Astrocyte of the spinal cord (primary cell): ENCODE measurements at regions not wholly inside any gene's neighbourhood (a gene's known extent, or its start where the extent isn't known, plus 50 kb on each side); places are given as distances from the start of the nearest gene placed in this dataset.

Source experiments
- DNase-seq: peaks from one replicate; pipeline ENCODE4 v3.0.0; 2011; ENCODE audit warnings: low read depth, low spot score
- H3K4me3 ChIP-seq: 2 replicates; pipeline ENCODE4 v1.5.1; 2011; ENCODE audit warnings: low read depth, mild to moderate bottlenecking, low read length, moderate library complexity
- CTCF ChIP-seq: IDR thresholded peaks from 2 replicates; pipeline ENCODE4 v1.5.1; 2012; ENCODE audit warnings: low read depth, mild to moderate bottlenecking, low read length, inconsistent platforms
- in situ Hi-C: cut with HindIII; loops from 2 replicates; pipeline ENCODE4 v1.10.0; 2017; ENCODE audit warnings: low sequenced_read_pairs

DNA sequence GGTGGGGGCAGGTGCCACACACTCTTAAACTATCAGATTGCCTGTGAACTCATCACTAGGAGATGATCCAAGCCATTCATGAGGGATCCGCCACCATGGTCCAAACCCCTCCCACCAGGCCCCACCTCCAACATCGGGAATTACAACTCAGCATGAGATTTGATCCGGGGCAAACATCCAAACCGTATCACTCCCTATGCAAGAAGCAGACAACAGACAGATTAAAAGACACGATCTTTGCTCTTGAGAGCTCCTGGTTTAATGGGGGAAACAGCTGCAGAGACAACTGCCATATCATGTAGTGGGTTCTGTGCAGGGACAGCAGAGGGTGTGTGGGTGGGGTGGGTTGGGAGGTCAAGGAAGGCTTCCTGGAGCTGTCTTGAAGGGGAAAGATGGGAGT, 123.6 kb downstream of the EMX2 start:
- no peak for TF ChIP-seq CTCF
- in situ Hi-C loops = no loop called here
- H3K4me3 ChIP-seq = no peak overlapping the region
- no peak for DNase-seq

- H3K4me3 ChIP-seq = no peak overlapping the region
- DNase-seq = no peak
- TF ChIP-seq CTCF = no peak
- in situ Hi-C loops = no loop called here
Measured at GRCh38 chr10:117666965-117667364, 124.4 kb downstream of the EMX2 start.

DNA sequence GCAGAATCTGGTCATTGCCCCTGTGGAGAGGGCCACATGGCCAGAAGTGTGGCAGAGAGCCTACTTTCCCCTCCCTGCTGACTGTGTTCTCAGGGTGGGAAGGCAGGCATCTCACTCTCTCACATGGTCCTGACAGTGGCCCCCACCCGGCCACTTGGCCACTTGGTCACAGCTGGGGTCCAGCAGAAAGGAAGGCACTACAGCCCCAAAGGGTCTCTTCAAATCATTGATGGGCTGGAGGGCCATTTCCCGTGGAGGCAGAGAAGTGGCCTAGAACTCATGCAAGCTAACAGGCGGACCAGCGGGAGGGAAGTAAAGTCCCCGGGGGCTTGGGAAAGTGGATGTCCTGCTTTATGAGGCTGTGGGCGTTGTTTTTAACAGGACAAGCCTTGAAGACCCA, 125.3 kb downstream of the EMX2 start:
- DNase-seq = no peak
- in situ Hi-C loops = no loop called here
- no peak for TF ChIP-seq CTCF
- no peak overlapping the region for H3K4me3 ChIP-seq

DNA sequence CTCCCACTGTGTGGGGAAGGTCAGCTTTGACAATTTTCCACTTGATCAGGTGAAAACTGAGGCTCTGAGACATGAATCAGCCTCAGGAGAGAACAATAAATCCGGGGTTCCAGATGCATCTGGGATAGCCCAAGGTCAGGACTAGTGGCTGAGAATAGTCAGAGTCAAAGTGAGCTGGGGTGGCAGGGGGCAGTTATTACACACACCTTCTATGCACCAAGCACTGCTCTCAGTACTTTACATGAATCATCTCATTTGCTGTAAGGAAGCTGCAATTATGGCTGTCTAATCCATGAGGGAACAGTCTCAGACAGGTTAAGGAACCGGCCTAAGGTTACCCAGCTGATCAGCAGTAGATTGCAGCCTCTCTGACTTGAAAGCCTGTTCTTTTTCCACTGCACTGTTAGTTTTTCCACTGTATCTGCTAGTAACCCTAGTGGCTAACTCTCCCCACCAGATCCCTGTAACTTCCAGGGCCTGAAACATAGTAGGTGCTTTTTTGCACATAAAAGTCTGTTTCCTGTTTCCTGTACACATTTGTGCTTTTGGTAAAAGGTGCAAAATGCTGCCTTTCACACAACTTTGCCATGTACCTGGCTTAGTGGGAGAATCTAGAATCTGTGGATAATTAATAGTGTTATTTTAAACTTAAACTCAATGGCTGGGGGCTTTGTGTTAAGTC, 125.9 kb downstream of the EMX2 start:
- no peak for TF ChIP-seq CTCF

GRCh38 chr10:117669122-117669521, 126.6 kb downstream of the EMX2 start:
- in situ Hi-C loops = no loop called here
- DNase-seq = no peak
- no peak for TF ChIP-seq CTCF
- H3K4me3 ChIP-seq = no peak overlapping the region

More for the DNA sequence above, 125.9 kb downstream of the EMX2 start:
- in situ Hi-C loops = no loop called here
- DNase-seq = no peak
- no peak overlapping the region for H3K4me3 ChIP-seq

- DNase-seq = no peak
- in situ Hi-C loops = no loop called here
- TF ChIP-seq CTCF = no peak
- H3K4me3 ChIP-seq = no peak overlapping the region
Measured at GRCh38 chr10:117670116-117670904, 127.8 kb downstream of the EMX2 start.
